ENCODE measurements at regions not wholly inside any gene's neighbourhood (a gene's known extent, or its start where the extent isn't known, plus 50 kb on each side); places are given as distances from the start of the nearest gene placed in this dataset.
"Not testable (repeated sequence)": the region's sequence is repeated elsewhere in the genome, so short reads cannot be mapped to it uniquely, and the experiment has no call there.

DNA sequence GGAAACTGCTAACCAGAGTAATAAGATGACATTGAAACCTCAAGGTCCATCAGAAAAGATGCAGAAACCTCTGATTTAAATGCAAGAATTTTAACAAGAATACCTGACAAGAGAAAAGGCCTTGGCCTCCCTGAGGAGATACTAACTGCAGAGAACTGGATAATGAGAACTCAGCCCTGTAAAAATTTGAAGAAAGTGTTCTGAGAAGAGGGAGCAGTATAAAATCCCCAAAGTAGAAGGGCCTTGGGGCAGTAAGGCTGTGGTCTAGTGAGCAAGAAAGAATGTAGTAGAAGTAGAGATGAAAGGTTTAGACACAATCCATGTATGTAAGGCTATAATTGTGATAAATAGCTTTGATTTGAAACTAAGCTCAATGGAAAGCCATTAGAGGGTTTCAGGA lies 394.1 kb downstream of the ZBBX start:
- no peak for DNase-seq

DNA sequence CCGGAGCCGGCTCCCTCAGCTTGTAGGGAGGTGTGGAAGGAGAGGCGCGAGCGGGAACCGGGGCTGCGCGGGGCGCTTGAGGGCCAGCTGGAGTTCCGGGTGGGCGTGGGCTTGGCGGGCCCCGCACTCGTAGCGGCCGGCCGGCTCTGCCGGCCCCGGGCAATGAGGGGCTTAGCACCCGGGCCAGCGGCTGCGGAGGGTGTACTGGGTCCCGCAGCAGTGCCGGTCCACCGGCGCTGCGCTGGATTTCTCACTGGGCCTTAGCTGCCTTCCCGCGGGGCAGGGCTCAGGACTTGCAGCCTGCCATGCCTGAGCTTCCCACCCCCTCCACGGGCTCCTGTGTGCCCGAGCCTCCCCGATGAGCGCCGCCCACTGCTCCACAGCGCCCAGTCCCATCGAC lies 404.3 kb downstream of the ZBBX start:
- not testable (repeated sequence) for DNase-seq

- DNase-seq: not testable (repeated sequence)
These were observed 412.4 kb downstream of the ZBBX start for GRCh38 chr3:166967714-166968113.

GRCh38 chr3:166962911-166963310 lies 417.2 kb downstream of the ZBBX start:
- DNase-seq: no peak

GRCh38 chr3:166957121-166957520 lies 423.0 kb downstream of the ZBBX start:
- DNase-seq: no peak

DNA sequence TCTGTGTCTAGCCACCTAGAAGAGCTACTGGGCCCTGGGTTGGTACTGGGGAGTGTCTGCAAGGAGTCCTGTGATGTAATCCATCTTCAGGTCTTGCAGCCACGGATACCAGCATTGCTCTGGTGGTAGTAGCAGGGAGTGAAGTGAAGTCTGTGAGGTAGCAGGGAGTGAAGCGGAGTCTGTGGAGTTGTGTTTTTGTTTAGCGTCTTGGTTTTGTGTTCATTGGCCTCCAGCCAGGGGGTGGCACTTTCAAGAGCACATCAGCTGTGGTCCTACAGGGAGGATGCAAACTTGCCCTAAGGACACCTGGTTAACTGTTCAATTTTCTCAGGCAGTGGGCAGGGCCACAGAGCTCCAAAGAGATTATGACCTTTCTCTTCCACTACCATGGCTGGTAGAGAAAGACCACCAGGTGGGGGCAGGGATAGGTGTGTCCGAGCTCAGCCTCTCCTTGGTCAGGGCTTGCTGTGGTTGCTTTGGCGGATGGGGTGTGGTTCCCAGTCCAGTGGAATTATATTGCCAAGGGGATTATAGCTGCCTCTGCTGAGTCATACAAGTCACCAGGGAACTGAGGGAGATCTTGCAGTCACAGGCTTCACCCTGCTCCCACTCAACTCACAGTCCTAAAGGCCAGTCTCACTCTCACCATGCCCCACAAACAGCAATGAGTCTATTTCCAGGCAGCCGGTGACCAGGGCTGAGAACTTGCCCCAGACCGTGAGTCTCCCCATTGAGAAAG lies 424.7 kb downstream of the ZBBX start:
- DNase-seq: no peak

DNA sequence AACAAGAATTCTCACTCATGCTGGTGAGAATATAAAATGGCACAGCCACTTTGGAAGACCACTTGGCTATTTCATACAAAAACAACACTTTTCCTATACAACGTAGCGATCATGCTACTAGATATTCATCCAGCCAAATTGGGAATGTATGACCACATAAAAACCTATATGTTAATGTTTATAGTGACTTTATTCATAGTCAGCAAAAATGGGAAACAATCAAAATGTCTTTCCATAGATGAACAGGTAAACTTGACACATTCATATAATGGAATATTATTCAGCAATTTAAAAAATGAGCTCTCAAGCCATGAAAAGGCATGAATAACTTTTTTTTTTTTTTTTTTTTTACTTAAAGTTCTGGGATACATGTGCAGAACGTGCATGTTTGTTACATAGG lies 445.2 kb downstream of the ZBBX start:
- no peak for DNase-seq

DNA sequence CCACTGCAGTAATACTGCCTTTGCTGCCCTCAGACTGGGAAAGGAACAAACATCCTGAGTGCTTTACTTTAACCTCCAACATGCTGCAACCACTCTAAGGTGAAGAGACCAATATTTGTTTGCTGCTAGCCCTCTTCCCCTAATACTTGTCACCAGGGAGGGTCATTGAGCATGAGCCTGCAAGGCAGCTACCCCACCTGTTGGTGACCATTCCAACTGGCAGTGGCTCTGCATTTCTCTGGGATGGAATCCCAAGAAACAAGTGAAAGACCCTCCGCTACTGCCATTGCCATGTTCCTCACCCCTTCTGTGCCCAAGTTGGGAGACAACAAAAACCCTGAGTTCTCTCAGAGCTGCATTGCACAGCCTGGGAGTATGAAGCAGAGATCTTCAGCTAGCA lies 462.7 kb downstream of the ZBBX start:
- DNase-seq: no peak

- no peak for DNase-seq
These were observed 477.7 kb downstream of the ZBBX start for GRCh38 chr3:166902374-166902773.

DNA sequence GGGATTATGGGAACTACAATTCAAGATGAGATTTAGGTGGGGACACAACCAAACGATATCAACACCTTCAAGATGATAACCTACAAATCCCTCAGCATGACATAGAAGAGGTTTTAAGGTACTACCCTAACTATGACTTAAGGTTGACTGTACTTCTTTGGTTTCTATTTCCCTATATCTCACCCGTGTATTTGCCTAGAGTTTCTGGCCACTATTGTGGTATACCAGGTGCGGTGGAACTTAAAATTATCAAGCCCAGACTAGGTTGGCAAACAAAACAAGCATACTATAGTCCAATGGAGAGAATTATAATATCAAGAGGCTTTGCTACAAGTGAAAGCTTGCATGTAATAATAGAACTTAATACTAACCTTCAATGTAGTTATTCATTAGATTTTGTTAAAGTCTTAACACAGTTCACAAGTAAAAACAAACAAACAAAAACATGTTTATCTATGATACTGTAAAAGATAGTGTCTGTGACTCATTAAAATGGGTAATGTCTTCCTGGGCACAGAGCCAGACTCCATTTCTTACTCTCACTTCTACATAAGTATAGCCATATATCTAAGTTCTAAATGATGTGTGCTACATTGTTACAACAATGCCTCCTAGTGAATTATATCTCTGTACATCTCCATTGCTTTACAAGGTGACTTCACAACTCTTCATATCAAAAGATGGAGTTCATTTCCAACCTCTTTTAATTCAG lies 479.1 kb downstream of the ZBBX start:
- DNase-seq: no peak

GRCh38 chr3:166897811-166898210 lies 482.3 kb downstream of the ZBBX start:
- no peak for DNase-seq

- no peak for DNase-seq
These were observed 490.9 kb downstream of the ZBBX start for GRCh38 chr3:166889241-166889640.

- no peak for DNase-seq
These were observed 500.4 kb downstream of the ZBBX start for GRCh38 chr3:166879661-166880060.

GRCh38 chr3:166877971-166878370 lies 502.1 kb downstream of the ZBBX start:
- DNase-seq: no peak

DNA sequence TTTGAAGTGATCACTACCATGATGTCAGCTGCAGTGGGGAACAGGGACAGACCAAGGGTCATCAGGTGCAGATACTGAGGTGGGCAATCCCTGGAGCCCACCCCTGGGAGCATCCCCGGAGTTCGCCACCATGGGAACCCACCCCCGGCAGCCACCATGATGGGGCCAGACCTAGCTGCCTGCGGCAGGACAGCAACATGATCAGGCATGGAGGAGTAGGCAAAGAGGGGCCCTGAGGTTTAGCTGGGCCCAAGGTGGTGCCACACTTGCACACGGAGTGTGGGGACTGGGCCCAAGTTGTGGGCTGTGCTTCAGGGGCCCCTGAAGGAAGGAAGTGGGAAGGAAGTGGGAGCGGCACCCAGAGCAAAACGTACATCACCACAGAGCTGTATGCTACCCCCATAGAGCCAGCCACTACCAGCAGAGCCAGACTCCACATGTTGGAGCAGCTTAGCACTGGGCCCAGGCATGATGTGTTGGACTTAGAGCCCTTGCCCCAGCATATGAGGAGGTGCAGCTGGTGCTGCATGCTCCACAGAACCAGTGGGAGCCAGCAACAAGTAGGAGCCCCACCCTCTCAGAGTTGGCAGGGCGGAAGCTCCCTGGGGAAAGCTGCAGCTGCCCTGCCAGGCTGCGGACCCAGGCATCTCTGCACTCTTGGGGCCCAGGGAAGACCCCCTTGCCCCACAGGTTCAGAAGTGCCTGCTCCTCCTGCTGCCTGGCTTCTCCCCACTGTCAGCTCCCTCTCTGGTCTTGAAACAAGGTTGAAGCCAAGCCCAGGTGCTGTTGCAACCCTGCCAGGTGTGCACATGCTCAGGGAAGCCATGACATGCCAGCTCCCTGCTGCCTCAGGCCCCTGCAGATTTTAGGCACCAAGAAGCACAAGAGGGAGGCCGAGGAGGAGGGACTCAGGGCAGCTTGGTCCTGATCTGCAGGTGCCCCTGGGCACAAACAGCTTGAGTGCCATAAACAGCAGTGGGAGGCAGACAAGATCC lies 515.3 kb downstream of the ZBBX start:
- DNase-seq: no peak

DNA sequence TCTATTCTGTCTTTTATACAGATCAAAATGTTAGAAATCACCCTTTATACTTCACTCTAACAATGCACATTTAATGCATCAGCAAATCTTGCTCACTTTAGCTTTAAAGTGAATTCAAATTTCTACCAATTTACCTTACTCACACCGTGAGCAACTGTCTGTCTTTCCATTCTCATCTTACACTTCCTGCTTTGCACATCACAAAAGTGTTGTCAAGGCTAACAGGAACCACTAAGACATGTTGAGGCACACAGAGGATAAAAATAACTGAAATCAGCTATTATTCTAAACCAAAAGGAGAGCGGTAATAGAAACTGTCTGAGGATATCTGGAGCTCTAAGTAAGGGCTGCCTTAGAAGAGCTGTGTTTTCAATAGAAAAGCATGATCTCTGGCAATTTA lies 519.9 kb downstream of the ZBBX start:
- DNase-seq: no peak

DNA sequence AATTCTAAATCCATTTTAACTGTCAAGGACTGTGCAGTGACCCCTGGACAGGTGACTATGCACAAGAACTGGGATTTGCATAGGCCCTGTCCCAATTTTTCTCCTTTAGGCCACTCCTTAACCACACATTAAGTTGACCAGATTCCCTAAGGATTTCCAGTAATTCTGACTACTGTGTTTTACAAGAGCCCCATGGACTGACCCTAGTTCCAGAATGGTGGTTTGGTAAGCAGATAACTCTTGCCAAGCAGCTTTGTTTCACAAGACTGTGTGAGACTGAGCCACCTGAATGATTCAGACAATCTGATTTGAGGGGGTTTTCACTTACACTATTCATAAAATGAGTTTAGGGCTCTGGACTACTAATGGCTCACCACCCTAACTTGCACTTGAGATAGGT lies 535.8 kb downstream of the ZBBX start:
- no peak for DNase-seq

DNA sequence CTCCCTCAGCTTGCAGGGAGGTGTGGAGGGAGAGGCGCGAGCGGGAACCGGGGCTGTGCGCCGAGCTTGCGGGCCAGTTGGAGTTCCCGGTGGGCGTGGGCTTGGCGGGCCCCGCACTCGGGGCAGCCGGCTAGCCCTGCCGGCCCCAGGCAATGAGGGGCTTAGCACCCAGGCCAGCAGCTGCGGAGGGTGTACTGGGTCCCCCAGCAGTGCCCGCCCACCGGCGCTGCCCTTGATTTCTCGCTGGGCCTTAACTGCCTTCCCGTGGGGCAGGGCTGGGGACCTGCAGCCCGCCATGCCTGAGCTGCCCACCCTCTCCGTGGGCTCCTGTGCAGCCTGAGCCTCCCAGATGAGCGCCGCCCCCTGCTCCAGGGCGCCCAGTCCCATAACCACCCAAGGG lies 537.3 kb downstream of the ZBBX start:
- not testable (repeated sequence) for DNase-seq

GRCh38 chr3:166837535-166837934 lies 542.6 kb downstream of the ZBBX start:
- peak; percentile 1 to 36 for DNase-seq

DNA sequence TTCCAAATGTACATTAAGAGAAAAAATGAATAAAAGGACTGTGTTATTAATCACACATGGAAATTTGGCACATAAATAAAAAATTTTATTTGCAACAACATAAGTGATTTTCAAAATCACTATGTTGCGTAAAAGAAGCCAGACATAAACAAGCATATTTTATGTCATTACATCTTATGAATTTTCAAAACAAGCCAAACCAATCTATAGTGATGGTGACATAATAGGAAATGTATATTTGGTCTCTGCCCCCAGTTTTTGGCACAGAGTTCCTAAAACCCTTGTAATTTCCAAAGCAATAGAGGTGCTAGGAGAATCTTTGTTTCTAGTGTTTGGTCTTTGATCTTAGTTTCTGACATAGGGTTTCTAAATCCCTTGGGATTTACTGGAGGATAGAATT lies 543.3 kb downstream of the ZBBX start:
- DNase-seq: no peak

GRCh38 chr3:166829896-166830295 lies 550.2 kb downstream of the ZBBX start:
- no peak for DNase-seq

DNA sequence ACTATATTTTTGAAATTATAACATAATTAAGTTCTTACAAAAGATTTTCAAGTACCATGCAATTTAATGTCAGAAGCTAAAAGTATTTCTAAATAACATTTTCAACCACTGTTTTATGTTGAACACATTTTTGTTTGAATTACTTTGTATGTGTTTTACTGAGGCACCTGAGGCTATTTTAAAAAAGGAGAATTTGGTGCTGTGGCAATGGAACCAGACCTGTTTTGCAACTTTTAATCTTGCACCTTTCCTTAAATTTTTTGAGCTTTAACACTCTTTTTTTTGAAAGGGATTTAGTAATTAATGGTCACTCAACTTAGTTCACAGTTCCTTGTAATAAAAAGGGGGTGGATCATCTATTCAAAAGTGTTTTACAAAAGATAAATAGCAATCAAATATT lies 561.6 kb downstream of the ZBBX start:
- DNase-seq: no peak

- DNase-seq: not testable (repeated sequence)
These were observed 562.8 kb downstream of the ZBBX start for GRCh38 chr3:166817269-166817668.
